ENCODE measurements at regions not wholly inside any gene's neighbourhood (a gene's known extent, or its start where the extent isn't known, plus 50 kb on each side); places are given as distances from the start of the nearest gene placed in this dataset.

DNA sequence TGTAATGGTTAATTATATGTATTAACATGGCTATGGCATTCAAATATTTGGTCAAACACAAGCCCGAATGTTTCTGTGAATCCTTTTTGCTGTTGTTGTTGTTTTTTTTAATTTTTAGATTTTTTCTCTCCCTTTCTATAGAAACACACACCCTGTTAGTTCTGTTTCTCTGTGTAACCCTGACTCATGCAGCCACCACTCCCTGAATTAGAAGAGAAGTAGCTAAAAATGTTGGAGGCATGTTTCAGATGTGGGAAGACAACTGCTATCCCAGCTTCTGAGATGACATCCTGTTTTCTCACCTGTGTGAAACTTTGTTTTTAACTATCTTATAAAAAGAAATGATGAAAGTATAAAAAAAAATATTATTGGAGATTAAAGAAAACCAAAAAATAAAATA lies 219.6 kb upstream of the RGPD4 start:
- DNase-seq (no peak), ATAC-seq (ENCODE audit: low FRiP score in 2 of 2) (no peak)
- no peak overlapping the region for H3K27ac ChIP-seq
- WGBS, 2 donors = 81 to 98% methylated on average over 1 of the region's 1 CpG
- TF ChIP-seq EP300 (IDR thresholded peaks at IDR 0.05) = no peak
- TF ChIP-seq POLR2AphosphoS5 (IDR thresholded peaks at IDR 0.05) = no peak
- TF ChIP-seq POLR2A (IDR thresholded peaks at IDR 0.05) = no peak
- no peak for TF ChIP-seq CTCF (IDR thresholded peaks at IDR 0.05)
- no peaks in the 10 kb centered on the region for H3K4me1 ChIP-seq
- H3K9me3 ChIP-seq = no peaks in the 10 kb centered on the region
- no peak overlapping the region for H3K4me3 ChIP-seq
- no peaks in the 10 kb centered on the region for H3K36me3 ChIP-seq
- no peaks in the 10 kb centered on the region for H3K27me3 ChIP-seq

DNA sequence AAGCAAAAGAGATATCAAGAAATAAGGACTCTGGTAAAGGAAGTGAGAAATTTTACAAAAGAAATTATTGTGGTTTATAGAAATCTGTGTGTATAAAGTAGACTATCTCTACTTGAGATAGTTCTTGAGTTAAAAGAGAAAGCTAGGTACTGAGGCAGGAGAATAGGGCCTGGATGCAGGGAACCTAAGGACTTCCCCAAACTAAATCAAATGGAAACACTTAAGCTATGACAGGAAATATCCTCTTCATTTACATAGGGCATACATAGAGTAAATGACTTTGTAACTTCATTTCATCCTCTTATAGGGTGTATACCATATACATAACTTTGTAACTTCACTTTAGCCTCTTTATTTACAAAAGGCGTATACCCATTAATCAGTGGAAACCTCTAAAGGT lies 219.2 kb upstream of the RGPD4 start:
- ATAC-seq (ENCODE audit: low FRiP score in 2 of 2) = no peak
- Histone ChIP-seq H3K4me3 (no peak overlapping the region), H3K27ac (no peak overlapping the region), H3K4me1 (no peaks in the 10 kb centered on the region), H3K9me3 (no peaks in the 10 kb centered on the region), H3K27me3 (no peaks in the 10 kb centered on the region), H3K36me3 (no peaks in the 10 kb centered on the region)
- DNase-seq = no peak
- no peak for TF ChIP-seq POLR2AphosphoS5 (IDR thresholded peaks at IDR 0.05)
- TF ChIP-seq EP300 (IDR thresholded peaks at IDR 0.05) = no peak
- TF ChIP-seq POLR2A (IDR thresholded peaks at IDR 0.05) = no peak
- no peak for TF ChIP-seq CTCF (IDR thresholded peaks at IDR 0.05)
- 89 to 97% methylated on average over 1 of the region's 1 CpG for WGBS, 2 donors

DNA sequence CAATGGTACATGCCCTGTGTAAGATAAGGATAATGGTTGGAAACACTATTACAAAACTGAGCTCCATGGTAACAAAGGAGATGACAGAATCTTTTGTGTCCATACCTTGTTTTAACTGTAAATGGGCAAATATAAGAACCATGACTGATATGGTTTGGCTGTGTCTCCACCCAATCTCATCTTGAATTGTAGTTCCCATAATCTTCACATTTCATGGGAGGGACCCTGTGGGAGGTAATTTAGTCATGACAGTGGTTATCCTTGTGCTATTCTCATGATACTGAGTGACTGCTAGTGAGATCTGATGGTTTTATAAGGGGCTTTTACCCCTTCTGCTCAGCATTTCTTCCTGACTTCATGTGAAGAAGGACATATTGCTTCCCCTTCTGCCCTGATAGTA lies 211.7 kb upstream of the RGPD4 start:
- TF ChIP-seq EP300 (IDR thresholded peaks at IDR 0.05) (no peak), CTCF (IDR thresholded peaks at IDR 0.05) (no peak), POLR2A (IDR thresholded peaks at IDR 0.05) (no peak), POLR2AphosphoS5 (IDR thresholded peaks at IDR 0.05) (no peak)
- no peak for ATAC-seq (ENCODE audit: low FRiP score in 2 of 2)

DNA sequence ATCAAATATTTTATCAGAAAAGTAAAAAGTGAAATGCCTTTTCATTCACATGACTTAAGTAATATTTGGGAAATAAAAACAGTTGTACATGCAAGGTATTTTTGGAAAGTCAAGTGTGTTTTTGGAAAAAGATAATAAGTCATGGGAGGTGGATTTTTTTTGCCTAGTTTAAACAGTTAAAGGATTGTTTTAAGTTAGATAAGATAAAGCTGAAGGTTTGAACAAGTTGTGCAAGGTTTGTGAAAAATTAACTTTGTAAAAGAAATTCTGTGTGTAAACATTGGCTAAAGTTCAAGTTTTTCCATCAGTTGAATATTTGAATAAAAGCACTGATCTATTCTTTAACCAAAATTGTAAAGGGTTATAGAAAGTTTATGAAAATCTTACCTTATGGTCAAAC lies 207.9 kb upstream of the RGPD4 start:
- DNase-seq = no peak
- ATAC-seq (ENCODE audit: low FRiP score in 2 of 2) = no peak
- peaks cover 0 to 3% (median 0%) of the 10 kb centered on the region in 4 donors for H3K9me3 ChIP-seq
- no peaks in the 10 kb centered on the region for H3K36me3 ChIP-seq
- H3K4me3 ChIP-seq = no peak overlapping the region
- no peak overlapping the region for H3K27ac ChIP-seq
- no peak for TF ChIP-seq POLR2A (IDR thresholded peaks at IDR 0.05)
- TF ChIP-seq EP300 (IDR thresholded peaks at IDR 0.05) = no peak
- TF ChIP-seq POLR2AphosphoS5 (IDR thresholded peaks at IDR 0.05) = no peak
- TF ChIP-seq CTCF (IDR thresholded peaks at IDR 0.05) = no peak
- no peaks in the 10 kb centered on the region for H3K4me1 ChIP-seq
- no peaks in the 10 kb centered on the region for H3K27me3 ChIP-seq

More for the DNA sequence above, 211.7 kb upstream of the RGPD4 start:
- Histone ChIP-seq H3K27ac (no peak overlapping the region), H3K4me1 (no peaks in the 10 kb centered on the region), H3K9me3 (peaks cover 0 to 3% (median 0%) of the 10 kb centered on the region in 4 donors), H3K36me3 (no peaks in the 10 kb centered on the region), H3K4me3 (no peak overlapping the region), H3K27me3 (no peaks in the 10 kb centered on the region)
- no peak for DNase-seq

Data from upper lobe of left lung (tissue), 6 donors.